GM21447 (cell line): ENCODE measurements at regions not wholly inside any gene's neighbourhood (a gene's known extent, or its start where the extent isn't known, plus 50 kb on each side); places are given as distances from the start of the nearest gene placed in this dataset.
"Not testable (repeated sequence)": the region's sequence is repeated elsewhere in the genome, so short reads cannot be mapped to it uniquely, and the experiment has no call there.

Experiments
- ATAC-seq: cut with Tn5 transposase; IDR thresholded peaks from one replicate; pipeline ENCODE4 v1.9.1; 2021; ENCODE audit not compliant: unreplicated experiment

GRCh38 chr7:43042302-43042701 lies 70.1 kb upstream of the HECW1 start:
- ATAC-seq: no peak

GRCh38 chr7:43044511-43044910 lies 67.9 kb upstream of the HECW1 start:
- ATAC-seq: no peak

- ATAC-seq: no peak
These were observed 58.3 kb upstream of the HECW1 start for GRCh38 chr7:43054052-43054722.

GRCh38 chr7:43057141-43057540 lies 55.3 kb upstream of the HECW1 start:
- ATAC-seq: no peak

- ATAC-seq: peak; percentile 70
These were observed 54.0 kb upstream of the HECW1 start for GRCh38 chr7:43058271-43059066.

GRCh38 chr7:43059067-43059600 lies 53.3 kb upstream of the HECW1 start:
- ATAC-seq: not testable (repeated sequence)
